Activated CD8-positive, alpha-beta T cell treated with anti-CD3 and anti-CD28 coated beads for 36 hours (primary cell): ENCODE measurements at regions not wholly inside any gene's neighbourhood (a gene's known extent, or its start where the extent isn't known, plus 50 kb on each side); places are given as distances from the start of the nearest gene placed in this dataset.
"Not testable (repeated sequence)": the region's sequence is repeated elsewhere in the genome, so short reads cannot be mapped to it uniquely, and the experiment has no call there.

Experiments
- ATAC-seq: fragments of 200-7000 bp; cut with Tn5 transposase; one replicate; pipeline ENCODE4 v1.10.0; 2021; ENCODE audit warnings: mild to moderate bottlenecking, moderate library complexity
- CTCF ChIA-PET: fragments of 350-600 bp; sonication (Branson Sonifier 250); formaldehyde crosslinking; loops from one replicate; lab custom pipeline; 2021; ENCODE audit warnings: antibody characterized with exemption; lab: Charles Lee
- POLR2A ChIA-PET: fragments of 350-600 bp; sonication (Branson Sonifier 250); formaldehyde crosslinking; loops from one replicate; lab custom pipeline; 2021; ENCODE audit warnings: antibody characterized with exemption; lab: Charles Lee
- DNase-seq: peaks from one replicate; pipeline ENCODE4 v3.0.0-alpha.2; 2020
- H3K27ac Mint-ChIP-seq: one replicate; pipeline ENCODE4 v1.8.0; 2021; ENCODE audit warnings: mild to moderate bottlenecking, mixed read lengths
- H3K27me3 Mint-ChIP-seq: one replicate; pipeline ENCODE4 v1.8.0; 2021; ENCODE audit warnings: mixed read lengths
- H3K36me3 Mint-ChIP-seq: one replicate; pipeline ENCODE4 v1.8.0; 2021; ENCODE audit warnings: low read depth, mixed read lengths
- H3K4me1 Mint-ChIP-seq: one replicate; pipeline ENCODE4 v1.8.0; 2021; ENCODE audit warnings: low read depth, mixed read lengths
- H3K4me3 Mint-ChIP-seq: one replicate; pipeline ENCODE4 v1.8.0; 2021; ENCODE audit warnings: mild to moderate bottlenecking, moderate library complexity, mixed read lengths
- H3K9me3 Mint-ChIP-seq: one replicate; pipeline ENCODE4 v1.8.0; 2021; ENCODE audit warnings: mixed read lengths
- intact Hi-C: fragments of 100-400 bp; cut with micrococcal nuclease; formaldehyde crosslinking; loops from one replicate; pipeline ENCODE4 v1.10.0; 2022
- TF ChIP-seq, protein P1 (sequence below): fragments of 200-600 bp; IDR thresholded peaks from one replicate; pipeline ENCODE4 v1.8.0; 2022; ENCODE audit warnings: antibody characterized with exemption, mild to moderate bottlenecking

DNA sequence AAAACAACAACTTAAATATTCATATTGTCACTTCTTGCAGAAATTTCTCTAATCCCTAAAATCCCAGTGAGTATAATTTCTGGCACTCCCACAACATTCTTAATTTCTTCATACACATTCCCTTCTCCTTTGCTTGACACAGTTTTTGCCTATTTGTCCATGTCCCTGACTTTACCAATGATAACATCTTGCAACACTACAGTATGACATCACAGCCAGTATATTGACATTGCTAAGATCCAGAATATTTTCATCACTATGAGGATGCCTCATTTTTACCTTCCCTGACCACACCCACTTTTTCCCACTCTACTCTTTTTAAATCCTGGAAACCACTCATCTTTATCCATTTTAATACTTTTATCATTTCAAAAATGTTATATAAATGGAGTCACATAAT, 292.3 kb upstream of the GK2 start:
- H3K36me3 Mint-ChIP-seq = no peaks in the 10 kb centered on the region
- intact Hi-C loops = no loop called here
- TF ChIP-seq, protein P1, sequence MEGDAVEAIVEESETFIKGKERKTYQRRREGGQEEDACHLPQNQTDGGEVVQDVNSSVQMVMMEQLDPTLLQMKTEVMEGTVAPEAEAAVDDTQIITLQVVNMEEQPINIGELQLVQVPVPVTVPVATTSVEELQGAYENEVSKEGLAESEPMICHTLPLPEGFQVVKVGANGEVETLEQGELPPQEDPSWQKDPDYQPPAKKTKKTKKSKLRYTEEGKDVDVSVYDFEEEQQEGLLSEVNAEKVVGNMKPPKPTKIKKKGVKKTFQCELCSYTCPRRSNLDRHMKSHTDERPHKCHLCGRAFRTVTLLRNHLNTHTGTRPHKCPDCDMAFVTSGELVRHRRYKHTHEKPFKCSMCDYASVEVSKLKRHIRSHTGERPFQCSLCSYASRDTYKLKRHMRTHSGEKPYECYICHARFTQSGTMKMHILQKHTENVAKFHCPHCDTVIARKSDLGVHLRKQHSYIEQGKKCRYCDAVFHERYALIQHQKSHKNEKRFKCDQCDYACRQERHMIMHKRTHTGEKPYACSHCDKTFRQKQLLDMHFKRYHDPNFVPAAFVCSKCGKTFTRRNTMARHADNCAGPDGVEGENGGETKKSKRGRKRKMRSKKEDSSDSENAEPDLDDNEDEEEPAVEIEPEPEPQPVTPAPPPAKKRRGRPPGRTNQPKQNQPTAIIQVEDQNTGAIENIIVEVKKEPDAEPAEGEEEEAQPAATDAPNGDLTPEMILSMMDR = no peak
- ChIA-PET CTCF (no interaction called here), POLR2A (no interaction called here)
- no peak overlapping the region for H3K27ac Mint-ChIP-seq
- peaks cover 7% of the 10 kb centered on the region for H3K9me3 Mint-ChIP-seq
- ATAC-seq (no peak), DNase-seq (no peak)
- peaks cover 2% of the 10 kb centered on the region for H3K27me3 Mint-ChIP-seq
- no peak overlapping the region for H3K4me3 Mint-ChIP-seq
- no peaks in the 10 kb centered on the region for H3K4me1 Mint-ChIP-seq

DNA sequence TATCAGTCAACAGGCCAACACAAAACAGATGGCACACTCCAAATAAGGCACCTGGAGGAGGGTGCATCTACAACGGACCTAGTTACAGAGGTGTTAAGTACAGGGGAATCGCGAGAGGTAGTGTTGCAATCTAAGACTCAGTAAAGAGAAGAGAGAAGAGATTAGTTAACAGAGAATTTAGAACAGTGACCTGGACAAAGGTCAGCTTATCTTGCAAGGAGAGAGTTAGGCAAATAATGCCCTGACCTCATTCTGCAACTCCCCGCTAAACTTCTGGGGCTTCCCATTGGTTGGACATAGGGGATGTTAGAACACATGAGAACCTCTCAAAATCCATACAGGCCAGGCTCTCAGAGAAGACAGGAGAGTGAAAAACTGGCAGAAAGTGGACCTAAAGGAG, 289.4 kb upstream of the GK2 start:
- no peak for DNase-seq
- peaks cover 15% of the 10 kb centered on the region for H3K9me3 Mint-ChIP-seq
- H3K27ac Mint-ChIP-seq = no peak overlapping the region
- H3K4me3 Mint-ChIP-seq = no peak overlapping the region
- no peaks in the 10 kb centered on the region for H3K36me3 Mint-ChIP-seq
- no peak for ATAC-seq
- H3K27me3 Mint-ChIP-seq = peaks cover 6% of the 10 kb centered on the region
- CTCF ChIA-PET = no interaction called here
- TF ChIP-seq, protein P1 = no peak
- intact Hi-C loops = no loop called here
- H3K4me1 Mint-ChIP-seq = no peaks in the 10 kb centered on the region
- POLR2A ChIA-PET = no interaction called here

DNA sequence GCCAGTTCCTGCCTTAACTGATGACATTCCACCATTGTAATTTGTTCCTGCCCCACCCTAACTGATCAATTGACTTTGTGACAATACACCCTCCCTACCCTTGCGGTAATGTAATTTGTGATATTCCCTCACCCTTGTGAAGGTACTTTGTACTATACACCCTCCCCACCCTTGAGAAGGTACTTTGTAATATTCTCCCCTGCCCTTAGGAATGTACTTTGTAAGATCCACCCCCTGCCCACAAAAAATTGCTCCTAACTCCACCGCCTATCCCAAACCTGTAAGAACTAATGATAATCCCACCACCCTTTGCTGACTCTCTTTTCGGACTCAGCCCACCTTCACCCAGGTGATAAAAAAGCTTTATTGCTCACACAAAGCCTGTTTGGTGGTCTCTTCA, 288.5 kb upstream of the GK2 start:
- DNase-seq, intact Hi-C loops, H3K27ac Mint-ChIP-seq, CTCF ChIA-PET, H3K36me3 Mint-ChIP-seq, POLR2A ChIA-PET, H3K27me3 Mint-ChIP-seq, H3K4me1 Mint-ChIP-seq, H3K4me3 Mint-ChIP-seq, ATAC-seq: not testable (repeated sequence)
- peaks cover 15% of the 10 kb centered on the region for H3K9me3 Mint-ChIP-seq

DNA sequence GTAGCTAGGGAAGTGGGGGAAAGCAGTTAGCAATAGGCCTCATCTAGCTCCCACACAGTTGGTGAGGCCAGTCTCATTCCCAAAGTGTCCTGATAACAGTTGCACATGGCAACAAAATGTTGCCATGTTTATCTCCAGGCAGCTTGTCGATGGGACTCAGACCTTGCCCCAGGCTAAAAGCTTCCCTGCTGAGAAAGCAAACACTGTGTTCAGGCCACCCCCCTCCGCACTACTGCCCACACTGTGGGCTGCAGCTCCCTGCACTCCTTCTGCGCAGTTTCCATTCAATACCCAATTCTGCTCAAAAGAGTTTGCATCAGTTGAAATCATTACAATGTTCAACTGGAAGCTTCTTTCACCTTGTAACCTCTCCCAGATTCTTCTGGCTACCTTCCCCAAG, 287.8 kb upstream of the GK2 start:
- no peak overlapping the region for H3K27ac Mint-ChIP-seq
- H3K9me3 Mint-ChIP-seq = peaks cover 15% of the 10 kb centered on the region
- no peak for ATAC-seq
- H3K27me3 Mint-ChIP-seq = peaks cover 6% of the 10 kb centered on the region
- TF ChIP-seq, protein P1 = no peak
- CTCF ChIA-PET = no interaction called here
- H3K4me3 Mint-ChIP-seq = no peak overlapping the region
- H3K4me1 Mint-ChIP-seq = no peaks in the 10 kb centered on the region
- DNase-seq = no peak
- no peaks in the 10 kb centered on the region for H3K36me3 Mint-ChIP-seq
- POLR2A ChIA-PET = no interaction called here
- intact Hi-C loops = no loop called here

DNA sequence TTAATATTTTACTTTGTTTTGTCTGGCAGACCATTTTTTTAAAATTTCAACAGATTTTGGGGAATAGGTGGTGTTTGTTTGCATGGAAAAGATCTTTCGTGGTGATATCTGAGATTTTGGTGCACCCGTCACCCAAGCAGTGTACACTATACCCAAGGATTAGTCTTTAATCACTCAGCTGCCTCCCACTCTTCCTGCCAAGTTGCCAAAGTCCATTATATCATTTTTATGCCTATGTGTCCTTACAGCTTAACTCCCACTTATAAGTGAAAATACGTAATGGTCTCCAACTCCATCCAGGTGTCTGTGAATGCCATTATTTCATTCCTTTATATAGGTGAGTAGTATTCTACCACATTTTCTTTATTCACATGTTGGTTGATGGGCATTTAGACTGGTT, 281.7 kb upstream of the GK2 start:
- Mint-ChIP-seq H3K4me1 (no peaks in the 10 kb centered on the region), H3K27ac (no peak overlapping the region), H3K27me3 (peaks cover 4% of the 10 kb centered on the region), H3K9me3 (peaks cover 9% of the 10 kb centered on the region), H3K36me3 (no peaks in the 10 kb centered on the region), H3K4me3 (no peak overlapping the region)
- intact Hi-C loops = no loop called here
- CTCF ChIA-PET = no interaction called here
- POLR2A ChIA-PET = no interaction called here
- ATAC-seq = no peak
- DNase-seq = no peak
- TF ChIP-seq, protein P1 = no peak

DNA sequence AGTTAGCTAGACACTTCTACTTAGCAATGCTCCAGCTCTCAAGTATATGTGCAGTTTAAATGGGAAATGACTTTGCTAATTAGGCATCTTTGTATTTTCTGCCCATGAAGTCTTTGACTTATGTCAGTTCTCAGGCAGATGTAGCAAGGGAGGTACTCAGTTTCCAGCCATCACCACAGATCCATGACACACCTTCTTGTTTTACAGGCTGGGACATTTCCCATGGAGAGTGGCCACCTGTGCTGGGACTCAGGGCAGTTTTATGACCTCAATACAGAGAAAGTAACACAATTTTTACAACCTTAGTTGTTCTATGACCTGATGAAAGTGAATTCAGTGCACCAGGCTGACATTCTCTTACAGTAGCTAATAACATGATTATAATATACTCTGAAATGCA, 280.7 kb upstream of the GK2 start:
- TF ChIP-seq, protein P1 = no peak
- Mint-ChIP-seq H3K36me3 (no peaks in the 10 kb centered on the region), H3K27me3 (peaks cover 2% of the 10 kb centered on the region), H3K9me3 (peaks cover under 1% of the 10 kb centered on the region), H3K4me1 (no peaks in the 10 kb centered on the region), H3K4me3 (no peak overlapping the region), H3K27ac (no peak overlapping the region)
- ATAC-seq (no peak), DNase-seq (no peak)
- intact Hi-C loops = no loop called here
- POLR2A ChIA-PET = no interaction called here
- CTCF ChIA-PET = no interaction called here
